GM12864 (cell line): ENCODE measurements at regions not wholly inside any gene's neighbourhood (a gene's known extent, or its start where the extent isn't known, plus 50 kb on each side); places are given as distances from the start of the nearest gene placed in this dataset.

ENCODE experiments used
- DNase-seq: peaks from one replicate; pipeline ENCODE4 v3.0.0-alpha.2; 2011; ENCODE audit warnings: low read depth
- H3K4me3 ChIP-seq: 2 replicates; pipeline ENCODE4 v1.5.1; 2011; ENCODE audit warnings: mild to moderate bottlenecking, low read depth, low read length, control low read depth
- CTCF ChIP-seq: IDR thresholded peaks from 2 replicates; pipeline ENCODE4 v1.5.1; 2011; ENCODE audit warnings: low read depth, mild to moderate bottlenecking, moderate library complexity, low read length, control low read depth, inconsistent platforms; ENCODE audit errors: missing control alignments

- H3K4me3 ChIP-seq = no peak overlapping the region
- TF ChIP-seq CTCF = no peak
- no peak for DNase-seq
Measured at GRCh38 chr16:51931653-51932052, 615.3 kb downstream of the TOX3 start.

GRCh38 chr16:51924744-51925143 lies 622.2 kb downstream of the TOX3 start:
- no peak for DNase-seq
- no peak for TF ChIP-seq CTCF
- no peak overlapping the region for H3K4me3 ChIP-seq

GRCh38 chr16:51922476-51922875 lies 624.5 kb downstream of the TOX3 start:
- DNase-seq = no peak
- no peak for TF ChIP-seq CTCF
- no peak overlapping the region for H3K4me3 ChIP-seq

GRCh38 chr16:51919736-51920135 lies 627.2 kb downstream of the TOX3 start:
- TF ChIP-seq CTCF = no peak
- H3K4me3 ChIP-seq = no peak overlapping the region
- no peak for DNase-seq

- no peak overlapping the region for H3K4me3 ChIP-seq
- no peak for TF ChIP-seq CTCF
- DNase-seq = no peak
Measured at GRCh38 chr16:51916814-51917213, 630.1 kb downstream of the TOX3 start.

GRCh38 chr16:51916231-51916630 lies 630.7 kb downstream of the TOX3 start:
- TF ChIP-seq CTCF = no peak
- no peak for DNase-seq
- no peak overlapping the region for H3K4me3 ChIP-seq

GRCh38 chr16:51907680-51908079 lies 639.3 kb downstream of the TOX3 start:
- no peak for TF ChIP-seq CTCF
- no peak for DNase-seq
- no peak overlapping the region for H3K4me3 ChIP-seq
